M059J (cell line): ENCODE measurements at regions not wholly inside any gene's neighbourhood (a gene's known extent, or its start where the extent isn't known, plus 50 kb on each side); places are given as distances from the start of the nearest gene placed in this dataset.

Experiments
- DNase-seq: peaks from one replicate; pipeline ENCODE4 v3.0.0-alpha.2; 2012; ENCODE audit warnings: low read depth

DNA sequence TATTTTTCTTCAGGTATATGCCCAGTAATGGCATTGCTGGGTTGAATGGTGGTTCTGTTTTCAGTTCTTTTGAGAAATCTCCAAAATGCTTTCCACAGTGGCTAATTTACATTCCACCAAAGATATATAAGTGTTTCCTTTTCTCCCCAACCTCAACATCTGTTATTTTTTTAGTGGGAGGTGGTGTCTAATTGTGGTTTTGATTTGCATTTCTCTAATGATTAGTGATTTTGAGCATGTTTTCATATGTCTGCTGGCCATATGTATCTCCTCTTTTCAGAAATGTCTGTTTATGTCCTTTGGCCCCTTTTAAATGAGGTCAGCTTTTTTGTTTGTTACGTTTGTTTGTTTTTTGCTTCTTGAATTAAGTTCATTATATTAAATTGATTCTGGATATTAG lies 760.2 kb downstream of the KCNA4 start:
- DNase-seq, result no peak

DNA sequence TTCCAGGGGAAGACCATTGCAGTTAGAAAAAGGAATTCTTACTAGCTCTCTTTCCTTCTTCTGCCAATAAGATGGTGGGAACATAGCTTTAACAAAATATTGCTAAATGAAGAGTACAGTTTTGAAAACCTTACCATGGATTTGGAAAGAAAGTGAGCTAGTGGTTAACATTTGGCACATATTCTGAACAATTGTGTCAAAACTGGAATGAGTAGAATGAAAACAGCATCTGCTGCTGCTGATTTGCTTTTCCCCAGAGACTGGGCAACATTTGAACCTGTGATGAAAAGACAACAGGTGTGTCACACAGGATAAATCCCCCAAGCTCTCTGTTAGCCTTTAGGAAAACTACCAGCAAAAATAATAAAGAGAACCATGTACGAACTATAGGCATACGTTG lies 761.4 kb downstream of the KCNA4 start:
- DNase-seq, result no peak

DNA sequence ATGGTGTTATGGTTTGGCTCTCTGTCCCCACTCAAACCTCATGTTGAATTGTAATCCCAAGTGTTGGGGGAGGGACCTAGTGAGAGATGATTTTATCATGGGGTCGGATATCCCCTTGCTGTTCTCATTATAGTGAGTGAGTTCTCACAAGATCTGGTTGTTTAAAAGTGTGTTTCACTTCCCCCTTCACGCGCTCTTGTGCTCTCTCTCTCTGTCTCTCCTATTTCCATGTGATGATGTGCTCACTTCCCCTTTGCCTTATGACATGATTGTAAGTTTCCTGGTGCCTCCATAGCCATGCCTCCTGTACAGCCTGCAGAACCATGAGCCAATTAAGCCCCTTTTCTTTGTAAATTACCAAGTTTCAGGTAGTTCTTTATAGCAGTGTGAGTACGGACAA lies 765.1 kb downstream of the KCNA4 start:
- no peak for DNase-seq

DNA sequence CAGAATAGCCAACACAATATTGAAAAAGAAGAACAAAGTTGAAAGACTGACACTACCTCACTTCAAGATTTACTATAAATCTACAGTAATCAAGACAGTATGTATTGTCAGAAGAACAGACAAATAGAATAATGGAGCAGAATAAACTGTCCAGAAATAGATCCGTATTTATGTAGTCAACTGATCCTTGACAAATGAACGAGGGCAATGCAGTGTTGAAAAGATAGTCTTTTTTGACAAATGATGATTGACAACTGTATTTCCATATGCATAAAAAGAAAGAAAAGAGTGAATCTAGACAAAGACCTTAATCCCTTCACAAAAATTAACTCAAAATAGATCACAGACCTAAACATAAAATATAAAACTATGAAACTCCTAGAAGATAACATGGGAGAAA lies 767.1 kb downstream of the KCNA4 start:
- DNase-seq, result no peak

DNA sequence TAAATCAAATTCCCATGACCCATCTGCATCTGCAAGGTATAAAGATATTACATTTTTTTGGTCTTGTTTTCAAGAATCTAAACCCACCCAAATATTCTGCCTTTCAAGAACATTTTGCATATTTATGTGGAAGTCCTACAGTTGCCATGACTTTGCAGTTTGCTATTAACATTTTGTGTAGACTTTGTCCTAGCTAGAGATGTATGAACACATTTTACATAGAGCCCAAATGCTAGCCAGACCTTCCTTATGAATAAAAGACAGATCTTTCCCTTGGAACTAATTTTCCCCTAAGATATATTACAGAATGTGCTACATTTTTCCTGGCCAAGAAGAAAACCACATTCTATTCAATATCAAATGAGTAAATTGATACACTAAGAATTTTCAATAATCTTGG lies 772.5 kb downstream of the KCNA4 start:
- DNase-seq, result no peak

DNA sequence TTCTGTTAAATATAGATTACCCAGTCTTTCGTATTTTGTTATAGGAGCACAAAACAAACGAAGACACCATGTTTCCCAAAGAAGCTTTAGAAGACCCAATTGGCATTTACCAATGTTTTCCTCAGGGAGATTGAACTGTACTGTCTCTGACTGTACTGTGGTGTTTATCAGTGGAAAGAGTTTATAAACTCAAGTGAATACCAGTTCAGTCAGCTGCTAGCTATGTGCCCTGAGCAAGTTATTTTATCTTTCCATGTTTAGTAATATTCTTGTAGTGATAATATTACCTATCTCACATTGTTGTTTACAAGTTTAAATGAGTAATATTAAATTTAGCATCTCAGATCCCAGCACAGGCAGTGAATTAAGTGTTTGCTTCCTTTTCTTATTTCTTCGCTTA lies 773.2 kb downstream of the KCNA4 start:
- DNase-seq, result no peak

DNA sequence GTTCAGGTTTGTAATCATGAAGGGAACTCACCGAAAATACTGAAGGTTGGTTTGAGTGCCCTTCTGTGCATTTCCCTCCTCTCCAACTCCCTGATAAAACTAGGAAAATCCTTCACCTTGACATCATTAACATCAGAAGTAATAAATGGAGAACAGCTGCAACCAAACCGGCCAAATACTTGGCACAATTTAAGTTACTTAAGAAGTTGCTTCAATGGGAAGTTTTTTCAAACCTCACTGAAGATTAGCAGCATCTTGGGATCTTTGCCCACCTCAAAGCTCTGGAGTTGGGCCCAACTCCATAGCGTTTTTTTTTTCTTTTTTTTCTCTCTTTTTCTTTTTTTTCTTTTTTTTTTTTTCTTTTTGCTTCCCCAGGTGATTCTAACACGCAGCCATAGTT lies 784.8 kb downstream of the KCNA4 start:
- no peak for DNase-seq

DNA sequence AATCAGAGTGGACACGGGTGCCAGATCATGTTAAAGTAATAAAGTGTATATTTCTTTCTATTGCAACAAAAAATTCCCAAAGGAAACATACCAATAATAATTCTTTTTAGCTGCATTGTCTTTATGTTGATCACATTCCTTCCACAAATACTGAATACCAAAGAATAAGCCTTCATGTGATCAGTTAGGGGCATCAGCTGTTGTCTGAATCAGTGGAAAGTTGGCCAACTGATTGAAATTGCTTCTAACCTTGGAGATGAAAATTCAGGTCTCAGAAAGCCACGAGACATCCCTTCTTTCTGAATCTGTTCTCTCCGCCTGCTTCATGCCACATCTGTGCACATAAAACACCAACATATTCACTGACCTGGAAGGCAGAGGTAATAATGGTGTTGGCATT lies 785.2 kb downstream of the KCNA4 start:
- DNase-seq, result no peak

DNA sequence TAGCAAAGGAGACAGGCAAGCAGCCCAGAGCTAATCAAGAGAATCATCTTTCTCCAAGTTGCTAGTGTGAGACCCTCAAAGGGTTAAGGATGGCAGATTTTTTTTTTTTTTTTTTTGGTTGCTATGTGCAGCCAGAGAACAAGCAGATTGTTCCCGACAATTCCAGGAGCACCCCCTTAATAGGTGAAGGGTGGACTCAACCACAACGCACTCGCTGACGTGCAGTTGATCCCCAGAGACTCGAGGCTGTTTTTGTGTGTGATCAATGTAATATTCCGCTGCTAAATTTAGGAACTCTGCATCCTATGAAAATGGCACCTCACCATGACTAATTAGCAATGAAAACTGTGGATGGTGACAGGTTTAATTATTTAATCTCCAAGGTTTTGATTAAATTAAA lies 789.0 kb downstream of the KCNA4 start:
- DNase-seq, result no peak

DNA sequence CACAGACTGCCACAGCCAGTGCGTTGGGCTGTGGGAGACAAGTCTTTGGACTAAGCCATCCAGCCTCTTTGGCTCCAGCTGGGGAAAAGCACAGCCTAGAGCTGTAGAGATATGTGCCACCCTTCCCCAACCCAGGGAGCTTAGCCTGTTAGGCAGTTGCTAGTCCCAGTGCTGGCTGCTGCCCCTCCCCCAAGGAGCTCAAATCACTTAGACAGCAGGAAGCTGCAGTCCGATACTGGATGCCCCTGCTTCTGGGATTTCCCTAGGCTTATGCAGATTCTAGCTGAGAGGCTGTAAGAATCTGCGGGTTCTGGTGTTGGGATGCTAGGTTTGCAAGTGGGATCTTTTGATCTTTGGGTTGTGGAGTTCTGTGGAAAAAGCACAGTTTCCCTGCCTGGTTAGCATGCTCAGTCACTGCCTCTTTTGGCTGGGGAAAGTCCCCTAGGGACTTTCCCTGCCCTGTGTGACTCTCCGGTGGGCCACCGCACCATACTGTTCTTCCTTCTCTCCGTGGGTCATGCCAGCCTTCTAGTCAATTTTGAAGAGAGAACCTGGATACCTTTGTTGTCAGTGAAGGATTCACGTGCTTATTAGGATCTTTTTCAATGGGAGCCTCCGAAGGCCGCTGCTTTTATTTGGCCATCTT lies 792.0 kb downstream of the KCNA4 start:
- DNase-seq, result no peak

DNA sequence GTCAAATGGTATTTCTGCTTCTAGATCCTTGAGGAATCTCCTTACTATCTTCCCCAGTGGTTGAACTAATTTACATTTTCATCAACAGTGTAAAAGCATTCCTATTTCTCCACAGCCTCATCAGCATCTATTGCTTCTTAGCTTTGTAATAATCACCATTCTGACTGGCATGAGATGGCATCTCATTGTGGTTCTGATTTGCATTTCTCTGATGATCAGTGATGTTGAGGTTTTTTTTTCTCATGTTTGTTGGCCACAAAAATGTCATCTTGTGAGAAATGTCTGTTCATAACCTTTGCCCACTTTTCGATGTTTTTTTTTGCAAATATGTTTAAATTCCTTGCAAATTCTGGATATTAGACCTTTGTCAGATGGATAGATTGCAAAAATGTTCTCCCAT lies 797.3 kb downstream of the KCNA4 start:
- DNase-seq, result peak; percentile 56

DNA sequence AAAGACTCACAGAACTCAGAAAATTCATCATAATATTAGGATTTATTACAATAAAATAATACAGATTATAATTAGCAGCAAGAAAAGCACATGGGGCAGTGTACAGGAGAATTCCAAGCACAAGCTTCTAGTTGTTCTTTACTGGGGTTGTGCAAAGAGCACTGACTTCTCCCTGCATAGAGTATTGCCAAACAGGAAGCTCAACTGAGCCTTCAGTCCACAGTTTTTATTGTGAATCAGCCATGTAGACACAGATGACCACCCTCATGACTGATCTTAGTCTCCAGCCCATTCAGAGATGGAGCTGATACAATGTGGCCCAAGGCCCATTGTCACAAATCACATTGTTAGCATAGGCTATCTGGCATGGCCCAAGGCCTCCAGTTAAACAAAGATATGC lies 798.9 kb downstream of the KCNA4 start:
- DNase-seq, result no peak

DNA sequence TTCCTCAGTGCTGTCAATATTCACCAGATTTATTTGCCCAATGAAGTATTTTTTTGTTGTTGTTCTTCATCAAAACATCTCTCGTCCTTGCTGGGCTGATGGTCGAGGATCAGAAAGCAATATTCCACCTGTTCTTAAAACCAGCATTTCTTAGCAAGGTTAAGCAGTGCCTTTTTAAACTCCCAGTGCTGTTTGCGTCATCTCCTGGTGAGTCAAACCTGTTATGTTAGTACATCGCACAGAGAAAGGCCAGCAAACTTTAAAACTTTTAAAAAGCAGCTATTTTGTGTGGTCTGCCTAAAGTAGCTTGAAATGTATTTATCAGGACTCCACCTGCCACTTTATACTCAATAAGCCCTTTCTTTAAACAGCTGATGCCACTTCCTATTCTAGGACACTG lies 802.0 kb downstream of the KCNA4 start:
- DNase-seq, result no peak

DNA sequence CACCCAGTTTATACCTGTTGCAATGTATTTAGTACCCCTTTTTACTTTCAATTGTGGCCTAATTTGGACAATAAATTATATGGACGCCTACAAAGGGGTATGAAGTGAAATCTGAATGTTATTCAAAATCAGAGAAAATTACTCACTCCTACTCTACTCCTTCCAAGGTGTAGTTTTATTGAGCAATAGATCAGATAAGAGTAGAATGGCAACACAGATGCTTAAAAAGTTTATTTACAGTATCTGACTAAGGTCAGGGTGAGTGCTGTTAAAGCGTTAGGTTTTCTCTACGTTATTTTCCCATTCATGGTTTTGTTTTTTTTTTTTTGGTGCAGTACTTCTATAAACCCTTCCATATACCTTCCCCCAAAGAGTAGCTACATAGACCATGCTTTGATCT lies 805.6 kb downstream of the KCNA4 start:
- DNase-seq, result peak; percentile 38

DNA sequence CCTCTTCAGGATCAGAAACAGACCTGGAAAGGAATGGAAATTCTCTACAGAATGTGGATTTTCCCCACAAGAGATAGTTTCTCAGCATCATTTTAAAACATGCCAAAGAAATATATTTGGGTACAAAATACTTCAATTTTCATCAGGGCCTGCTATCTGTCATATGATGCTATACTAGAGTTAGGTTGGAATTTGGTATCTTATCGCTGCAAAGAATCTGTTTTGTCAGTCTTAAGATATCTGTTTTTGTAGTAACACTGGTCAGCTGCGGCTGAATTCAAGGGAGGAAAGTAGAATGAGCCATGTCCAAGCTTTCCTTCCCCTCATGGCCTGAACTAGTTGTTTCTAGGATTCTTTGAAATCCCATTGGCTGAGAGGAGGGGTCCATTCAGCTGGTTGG lies 806.4 kb downstream of the KCNA4 start:
- DNase-seq, result no peak

DNA sequence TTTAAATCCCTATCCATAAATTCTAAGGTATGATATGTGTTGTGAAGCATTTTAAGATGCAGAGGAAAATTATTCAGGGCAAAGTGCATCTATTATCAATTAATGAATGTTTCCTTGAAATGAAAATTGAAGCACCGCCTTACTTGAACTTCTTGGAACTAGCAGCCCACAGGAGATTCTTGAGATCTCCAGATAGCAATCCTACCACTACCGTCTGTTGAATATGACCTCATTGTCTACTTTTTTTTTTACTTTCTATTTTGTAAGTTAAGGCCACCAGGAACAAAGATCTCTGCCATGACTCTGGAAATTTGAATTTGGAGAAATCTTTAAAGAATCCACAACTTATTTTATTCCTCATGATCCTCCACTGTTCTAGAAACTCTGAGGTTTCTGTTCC lies 808.7 kb downstream of the KCNA4 start:
- peak; percentile 52 for DNase-seq

DNA sequence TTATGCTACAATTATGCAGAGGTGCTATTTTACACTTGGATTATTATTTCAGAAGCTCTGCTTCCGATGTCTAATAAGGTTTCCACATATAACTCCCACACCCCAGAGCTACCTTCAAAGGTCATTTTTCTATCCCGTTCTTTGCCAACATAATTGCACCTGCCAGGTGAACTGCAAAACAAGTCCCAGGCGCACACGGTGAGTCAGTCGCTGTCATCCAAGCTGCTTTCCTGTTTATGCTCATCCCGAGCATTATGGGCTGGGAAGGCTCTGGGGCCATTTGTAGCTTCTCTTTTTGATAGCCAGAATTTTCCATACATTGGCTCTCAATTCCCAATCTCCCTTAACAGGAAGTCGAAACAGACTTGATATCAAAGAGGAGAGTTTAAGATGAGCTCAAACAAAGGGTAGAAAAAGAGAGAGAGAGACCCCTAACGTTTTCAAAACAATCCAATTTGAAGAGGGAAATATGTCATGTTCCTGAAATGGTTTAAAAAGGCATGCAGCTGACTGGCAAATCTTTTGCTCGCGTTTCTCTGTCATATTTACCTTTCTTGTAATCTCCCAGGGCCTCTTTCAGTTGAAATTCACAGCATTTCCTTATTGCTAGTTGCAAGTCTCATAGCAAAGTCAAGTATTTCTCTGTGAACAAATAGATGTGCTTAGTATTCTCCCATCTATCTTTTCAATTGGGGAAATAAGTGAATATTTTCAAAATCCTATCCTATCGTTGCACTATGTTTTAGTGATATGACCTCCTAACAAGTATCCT lies 815.9 kb downstream of the KCNA4 start:
- DNase-seq, result no peak

DNA sequence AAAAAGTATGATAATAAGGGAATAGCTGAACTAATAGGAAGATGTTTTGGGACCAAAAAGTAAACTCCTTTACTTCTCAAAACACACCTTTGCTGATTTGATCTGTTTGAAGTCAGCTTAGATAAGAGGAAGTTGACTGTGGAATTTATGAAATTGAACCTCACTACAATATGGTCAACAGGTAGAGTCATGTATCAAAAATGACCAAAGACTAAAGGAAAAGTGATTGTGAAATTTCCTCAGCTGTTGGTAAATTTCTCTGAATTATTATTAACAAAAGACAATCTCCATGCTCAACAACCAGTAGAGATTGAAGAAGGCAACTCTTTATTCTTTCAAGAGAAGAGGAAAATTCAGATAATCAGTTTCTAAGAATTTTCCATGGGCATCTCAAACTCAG lies 826.5 kb downstream of the KCNA4 start:
- DNase-seq, result no peak

DNA sequence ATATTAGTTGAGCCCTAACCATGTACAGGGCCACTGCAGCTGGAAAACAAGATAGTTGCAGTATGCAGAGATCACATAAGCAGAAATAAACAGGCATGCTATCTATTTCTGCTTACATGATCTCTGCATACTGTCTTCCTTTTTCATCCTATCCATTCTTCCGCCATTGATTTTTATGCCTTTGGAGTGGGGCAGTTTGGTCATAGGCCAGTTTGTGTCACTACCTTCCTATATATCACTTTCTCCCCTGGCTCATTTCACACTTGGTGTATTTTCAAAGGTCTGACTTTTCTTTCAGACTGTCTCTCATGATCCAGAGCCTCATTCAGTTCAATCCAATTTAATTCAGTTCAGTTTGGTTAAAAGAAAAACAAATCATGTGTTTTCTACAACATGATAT lies 829.6 kb downstream of the KCNA4 start:
- no peak for DNase-seq

DNA sequence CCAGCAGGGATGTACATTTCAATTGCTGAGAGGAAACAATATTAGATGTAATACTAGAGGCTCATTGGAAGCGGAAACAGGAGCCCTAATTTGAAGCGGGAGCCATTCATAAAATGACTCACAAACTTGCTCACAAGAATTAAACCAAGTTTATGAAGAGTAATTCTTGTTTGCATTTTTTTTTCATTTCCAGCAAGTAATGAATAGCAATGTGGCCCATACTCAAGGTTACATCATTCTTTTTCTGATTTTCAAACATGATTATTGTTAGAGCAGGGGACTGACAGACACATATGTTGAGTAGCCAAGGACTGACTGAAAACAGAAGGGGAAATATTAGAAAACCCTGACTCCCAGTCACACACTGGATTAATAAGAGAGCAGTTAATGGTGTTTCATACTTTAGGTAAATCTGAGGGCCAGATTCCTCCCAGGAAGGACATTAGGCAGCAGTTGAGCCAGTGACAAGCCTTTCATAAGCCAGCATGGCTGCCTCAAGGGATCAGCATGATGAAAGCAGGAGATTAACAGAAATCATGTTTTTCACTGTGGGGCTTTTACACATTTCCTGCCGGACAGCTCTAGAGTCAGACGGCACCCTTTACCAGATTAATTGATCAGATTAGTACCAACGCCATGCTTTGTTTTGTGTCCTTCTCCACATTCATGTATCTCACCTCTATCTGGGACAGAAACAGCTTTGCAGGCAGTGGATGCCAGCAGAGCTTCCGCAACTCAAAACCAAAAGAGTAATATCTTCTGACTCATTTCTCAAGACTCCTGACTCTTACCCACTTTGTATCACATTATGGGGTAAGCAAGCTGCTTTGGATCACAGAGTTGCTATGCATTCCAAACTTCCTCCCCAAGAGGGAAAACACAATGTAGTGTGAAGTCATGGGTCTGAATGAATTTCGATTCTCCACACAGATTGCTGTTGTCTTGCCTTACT lies 831.6 kb downstream of the KCNA4 start:
- DNase-seq, result peak; percentile 98

DNA sequence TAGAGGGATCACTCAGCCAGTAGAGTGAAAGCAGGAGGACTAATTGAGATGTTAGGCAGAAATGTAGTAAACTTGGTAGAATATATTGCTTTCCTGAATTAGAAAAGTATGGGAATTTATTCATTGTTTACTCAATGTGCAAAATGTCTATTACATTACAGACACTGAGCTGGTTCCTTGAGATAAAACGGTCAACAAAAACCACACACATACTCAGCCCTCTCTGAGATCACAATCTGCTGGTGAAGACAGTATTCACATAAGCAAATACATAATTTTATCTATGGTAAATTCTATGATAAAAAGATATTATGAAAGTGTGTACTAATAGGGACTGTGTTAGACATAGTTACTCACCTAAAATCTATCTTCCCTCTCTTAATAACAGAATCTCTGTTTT lies 833.5 kb downstream of the KCNA4 start:
- no peak for DNase-seq

DNA sequence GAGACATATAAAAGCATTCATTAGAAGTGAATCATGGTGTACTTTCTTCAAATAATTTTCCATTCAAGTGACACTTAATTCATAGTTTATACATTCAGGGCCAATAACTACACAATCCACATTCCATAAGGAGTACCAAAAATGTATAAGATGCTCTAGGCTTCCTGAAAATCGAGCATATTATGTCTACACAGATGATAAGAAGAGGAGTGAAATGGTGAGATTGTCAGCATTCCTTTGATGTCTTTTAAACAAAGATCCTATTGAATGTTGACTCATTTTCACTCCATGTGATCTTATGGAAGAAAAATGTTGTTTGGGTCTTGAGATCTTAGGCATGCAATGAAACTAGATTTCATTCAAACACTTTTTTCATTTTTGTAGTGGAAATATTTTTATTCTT lies 843.2 kb downstream of the KCNA4 start:
- peak; percentile 78 for DNase-seq
